Astrocyte of the spinal cord (primary cell): ENCODE measurements at regions not wholly inside any gene's neighbourhood (a gene's known extent, or its start where the extent isn't known, plus 50 kb on each side); places are given as distances from the start of the nearest gene placed in this dataset.
A peak's percentile ranks its signal among the peaks of the same experiment; 100 is the strongest.

Experiments used
- DNase-seq: peaks from one replicate; pipeline ENCODE4 v3.0.0; 2011; ENCODE audit warnings: low read depth, low spot score
- H3K4me3 ChIP-seq: 2 replicates; pipeline ENCODE4 v1.5.1; 2011; ENCODE audit warnings: low read depth, mild to moderate bottlenecking, low read length, moderate library complexity
- CTCF ChIP-seq: IDR thresholded peaks from 2 replicates; pipeline ENCODE4 v1.5.1; 2012; ENCODE audit warnings: low read depth, mild to moderate bottlenecking, low read length, inconsistent platforms
- in situ Hi-C: cut with HindIII; loops from 2 replicates; pipeline ENCODE4 v1.10.0; 2017; ENCODE audit warnings: low sequenced_read_pairs

DNA sequence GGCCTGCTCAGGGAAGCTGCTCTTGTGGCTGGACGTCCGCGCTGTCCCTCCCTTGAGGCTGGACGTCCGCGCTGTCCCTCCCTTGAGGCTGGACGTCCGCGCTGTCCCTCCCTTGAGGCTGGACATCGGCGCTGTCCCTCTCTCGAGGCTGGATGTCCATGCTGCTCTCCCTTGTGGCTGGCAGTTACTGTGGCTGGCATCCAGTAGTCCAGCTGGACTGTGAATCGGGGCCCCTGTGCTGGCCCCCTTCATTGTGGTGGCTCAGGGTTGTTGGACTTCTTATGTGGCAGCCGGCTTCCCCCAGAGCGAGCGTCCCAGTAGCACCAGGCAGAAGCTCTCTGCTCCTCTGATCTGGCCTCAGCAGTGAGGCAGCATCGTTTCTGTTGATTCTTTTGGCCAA is 141.5 kb downstream of the IRF8 start:
- in situ Hi-C loops: no loop called here
- H3K4me3 ChIP-seq: no peak overlapping the region
- no peak for TF ChIP-seq CTCF
- DNase-seq: no peak

GRCh38 chr16:86041215-86041614 is 142.3 kb downstream of the IRF8 start:
- H3K4me3 ChIP-seq: no peak overlapping the region
- no peak for DNase-seq
- in situ Hi-C loops: no loop called here
- no peak for TF ChIP-seq CTCF

GRCh38 chr16:86041807-86042206 is 142.8 kb downstream of the IRF8 start:
- DNase-seq: no peak
- in situ Hi-C loops: no loop called here
- no peak for TF ChIP-seq CTCF
- H3K4me3 ChIP-seq: no peak overlapping the region

GRCh38 chr16:86042393-86042792 is 143.4 kb downstream of the IRF8 start:
- no peak overlapping the region for H3K4me3 ChIP-seq
- no peak for DNase-seq
- no peak for TF ChIP-seq CTCF
- in situ Hi-C loops: no loop called here

- TF ChIP-seq CTCF: no peak
- in situ Hi-C loops: no loop called here
- no peak for DNase-seq
- no peak overlapping the region for H3K4me3 ChIP-seq
These were observed 144.2 kb downstream of the IRF8 start for GRCh38 chr16:86042996-86043725.

GRCh38 chr16:86044241-86044671 is 145.3 kb downstream of the IRF8 start:
- TF ChIP-seq CTCF: peak; percentile 70
- in situ Hi-C loops: no loop called here
- no peak overlapping the region for H3K4me3 ChIP-seq
- DNase-seq: peak; percentile 22
